HG02885 (cell line): ENCODE measurements at regions not wholly inside any gene's neighbourhood (a gene's known extent, or its start where the extent isn't known, plus 50 kb on each side); places are given as distances from the start of the nearest gene placed in this dataset.

Source experiments
- ATAC-seq: cut with Tn5 transposase; IDR thresholded peaks from one replicate; pipeline ENCODE4 v1.9.1; 2021; ENCODE audit warnings: mild to moderate bottlenecking; ENCODE audit not compliant: unreplicated experiment, poor library complexity

GRCh38 chr15:39130556-39131379 is 450.1 kb upstream of the THBS1 start:
- ATAC-seq, result no peak

GRCh38 chr15:39131609-39132008 is 449.3 kb upstream of the THBS1 start:
- ATAC-seq, result no peak

- ATAC-seq, result no peak
Measured at GRCh38 chr15:39132070-39132469, 448.8 kb upstream of the THBS1 start.

GRCh38 chr15:39132954-39133600 is 447.8 kb upstream of the THBS1 start:
- no peak for ATAC-seq

- no peak for ATAC-seq
Measured at GRCh38 chr15:39134282-39134681, 446.6 kb upstream of the THBS1 start.

- ATAC-seq, result no peak
Measured at GRCh38 chr15:39135989-39136388, 444.9 kb upstream of the THBS1 start.

GRCh38 chr15:39139431-39140059 is 441.3 kb upstream of the THBS1 start:
- ATAC-seq, result peak; percentile 13

GRCh38 chr15:39140060-39140604 is 440.7 kb upstream of the THBS1 start:
- ATAC-seq, result peak; percentile 46

GRCh38 chr15:39142500-39142899 is 438.4 kb upstream of the THBS1 start:
- ATAC-seq, result no peak

- no peak for ATAC-seq
Measured at GRCh38 chr15:39143479-39143878, 437.4 kb upstream of the THBS1 start.

GRCh38 chr15:39144051-39144450 is 436.8 kb upstream of the THBS1 start:
- no peak for ATAC-seq

- no peak for ATAC-seq
Measured at GRCh38 chr15:39144613-39145499, 436.0 kb upstream of the THBS1 start.

- no peak for ATAC-seq
Measured at GRCh38 chr15:39145854-39146625, 434.8 kb upstream of the THBS1 start.

GRCh38 chr15:39149636-39150150 is 431.2 kb upstream of the THBS1 start:
- no peak for ATAC-seq

GRCh38 chr15:39151545-39151944 is 429.3 kb upstream of the THBS1 start:
- ATAC-seq, result no peak

GRCh38 chr15:39153058-39153714 is 427.7 kb upstream of the THBS1 start:
- ATAC-seq, result no peak

- no peak for ATAC-seq
Measured at GRCh38 chr15:39153716-39154115, 427.2 kb upstream of the THBS1 start.

- no peak for ATAC-seq
Measured at GRCh38 chr15:39154227-39154638, 426.6 kb upstream of the THBS1 start.

GRCh38 chr15:39154776-39155175 is 426.1 kb upstream of the THBS1 start:
- no peak for ATAC-seq
